ENCODE measurements at regions not wholly inside any gene's neighbourhood (a gene's known extent, or its start where the extent isn't known, plus 50 kb on each side); places are given as distances from the start of the nearest gene placed in this dataset.

DNA sequence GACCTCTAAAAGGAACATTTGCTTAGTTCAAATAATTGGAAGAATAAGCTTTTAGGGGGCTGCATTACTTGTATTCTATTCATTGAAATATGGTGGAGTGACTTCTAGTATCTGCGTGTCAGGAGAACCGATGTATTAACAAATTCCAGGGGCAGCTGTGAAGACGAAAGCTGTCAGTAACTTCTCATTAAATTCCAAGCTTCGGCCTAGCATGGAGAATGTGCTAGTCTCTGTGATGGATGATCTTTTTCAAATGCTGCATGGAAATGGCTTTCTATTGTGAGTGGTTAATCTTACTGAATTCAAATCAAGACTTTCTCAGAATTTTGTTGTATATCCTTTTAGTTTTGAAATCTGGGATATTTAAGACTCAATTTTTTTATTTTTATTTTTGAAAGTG lies 429.9 kb downstream of the ADGRL2 start:
- H2BK15ac ChIP-seq (ENCODE audit: low read depth, low read length), result no peak overlapping the region
- no peaks in the 10 kb centered on the region for H3K79me1 ChIP-seq (ENCODE audit: low read depth in 1 of 2, low read length in 2 of 2)
- no peaks in the 10 kb centered on the region for H4K20me1 ChIP-seq (ENCODE audit: insufficient read depth, low read length)
- no peaks in the 10 kb centered on the region for H3K4me1 ChIP-seq (ENCODE audit: control insufficient read depth, insufficient read depth, low read length)
- in situ Hi-C loops (cut with MboI; ENCODE audit: low sequenced_read_pairs) (no loop called here), dilution Hi-C loops (cut with HindIII; ENCODE audit: low sequenced_read_pairs, unreplicated experiment) (no loop called here), intact Hi-C loops (cut with micrococcal nuclease) (no loop called here)
- H3K4me3 ChIP-seq (ENCODE audit: insufficient read depth, low read depth, low read length), result no peak overlapping the region
- H3K56ac ChIP-seq (ENCODE audit: extremely low read depth, insufficient read depth, low read length), result no peak overlapping the region
- no peak overlapping the region for H2BK120ac ChIP-seq (ENCODE audit: low read depth, low read length)
- no peak overlapping the region for H3K9ac ChIP-seq (ENCODE audit: low read depth, low read length)
- no peaks in the 10 kb centered on the region for H3K9me3 ChIP-seq (ENCODE audit: control insufficient read depth, insufficient read depth, low read length)
- no peaks in the 10 kb centered on the region for H3K36me3 ChIP-seq (ENCODE audit: control insufficient read depth, insufficient read depth, low read length)
- no peak overlapping the region for H2AK9ac ChIP-seq (replicated peaks; ENCODE audit: low read depth, low read length, poor library complexity)
- H3K27ac ChIP-seq (ENCODE audit: insufficient read depth, low read length), result no peak overlapping the region
- no peak overlapping the region for H4K5ac ChIP-seq (ENCODE audit: low read depth, low read length)
- no peak overlapping the region for H3K18ac ChIP-seq (ENCODE audit: low read depth, low read length)
- ChIA-PET POLR2A (ENCODE audit: unreplicated experiment) (no interaction called here), CTCF (no interaction called here)
- no peak overlapping the region for H4K8ac ChIP-seq (ENCODE audit: low read depth in 2 of 2, low read length in 2 of 2)
- no peak overlapping the region for H2AK5ac ChIP-seq (ENCODE audit: low read depth, low read length)
- H3K4ac ChIP-seq (ENCODE audit: low read depth, low read length), result no peak overlapping the region
- no TSS peak for BruUV-seq (replicated peaks)
- no peak overlapping the region for H2BK5ac ChIP-seq (ENCODE audit: low read depth, low read length, poor library complexity, severe bottlenecking)
- DNase-seq (no peak), ATAC-seq (ENCODE audit: low read depth) (no peak)
- no peak overlapping the region for H3K23ac ChIP-seq (ENCODE audit: low read depth, low read length)
- no peak overlapping the region for H3K4me2 ChIP-seq (ENCODE audit: low read depth, low read length)
- no peak overlapping the region for H4K91ac ChIP-seq (ENCODE audit: insufficient read depth, low read depth, low read length)
- H2AFZ ChIP-seq (replicated peaks; ENCODE audit: low read length, poor library complexity), result no peak overlapping the region
- no CpG with 5 or more reads among the region's 4 CpGs for WGBS, 2 experiments (ENCODE audit: extremely low coverage in 2 of 2, insufficient read length in 1 of 2)
- no peak overlapping the region for H3K14ac ChIP-seq (replicated peaks; ENCODE audit: low read depth, low read length)
- H3K9me1 ChIP-seq (ENCODE audit: insufficient read depth, low read length), result no peaks in the 10 kb centered on the region
- H2BK20ac ChIP-seq (ENCODE audit: low read depth, low read length), result no peak overlapping the region
- TF ChIP-seq MAFK (IDR thresholded peaks at IDR 0.05; ENCODE audit: low read depth, low read length) (no peak), RFX5 (IDR thresholded peaks at IDR 0.05; ENCODE audit: low read depth, low read length) (no peak), CEBPB (IDR thresholded peaks at IDR 0.05; ENCODE audit: low read depth, low read length) (no peak), CHD1 (IDR thresholded peaks at IDR 0.05; ENCODE audit: low read depth, low read length) (no peak), BHLHE40 (IDR thresholded peaks at IDR 0.05; ENCODE audit: low read depth, low read length) (no peak), USF2 (IDR thresholded peaks at IDR 0.05; ENCODE audit: low read depth, low read length) (no peak), MAZ (IDR thresholded peaks at IDR 0.05; ENCODE audit: borderline replicate concordance, low read depth, low read length) (no peak), NFE2L2 (IDR thresholded peaks at IDR 0.05; ENCODE audit: low read depth, low read length) (no peak), RCOR1 (IDR thresholded peaks at IDR 0.05; ENCODE audit: insufficient replicate concordance, low read length) (no peak), MXI1 (IDR thresholded peaks at IDR 0.05; ENCODE audit: borderline replicate concordance, low read depth, low read length) (no peak), SMC3 (IDR thresholded peaks at IDR 0.05; ENCODE audit: low read depth, low read length) (no peak), FOS (IDR thresholded peaks at IDR 0.05; ENCODE audit: low read depth, low read length) (no peak), RAD21 (IDR thresholded peaks at IDR 0.05; ENCODE audit: low read length) (no peak), POLR2A (IDR thresholded peaks at IDR 0.05; ENCODE audit: low read depth, low read length) (no peak)
- TF ChIP-seq, protein P1, sequence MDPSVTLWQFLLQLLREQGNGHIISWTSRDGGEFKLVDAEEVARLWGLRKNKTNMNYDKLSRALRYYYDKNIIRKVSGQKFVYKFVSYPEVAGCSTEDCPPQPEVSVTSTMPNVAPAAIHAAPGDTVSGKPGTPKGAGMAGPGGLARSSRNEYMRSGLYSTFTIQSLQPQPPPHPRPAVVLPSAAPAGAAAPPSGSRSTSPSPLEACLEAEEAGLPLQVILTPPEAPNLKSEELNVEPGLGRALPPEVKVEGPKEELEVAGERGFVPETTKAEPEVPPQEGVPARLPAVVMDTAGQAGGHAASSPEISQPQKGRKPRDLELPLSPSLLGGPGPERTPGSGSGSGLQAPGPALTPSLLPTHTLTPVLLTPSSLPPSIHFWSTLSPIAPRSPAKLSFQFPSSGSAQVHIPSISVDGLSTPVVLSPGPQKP (IDR thresholded peaks at IDR 0.05; ENCODE audit: borderline replicate concordance, low read depth, low read length), result no peak
- TF ChIP-seq, protein P2, sequence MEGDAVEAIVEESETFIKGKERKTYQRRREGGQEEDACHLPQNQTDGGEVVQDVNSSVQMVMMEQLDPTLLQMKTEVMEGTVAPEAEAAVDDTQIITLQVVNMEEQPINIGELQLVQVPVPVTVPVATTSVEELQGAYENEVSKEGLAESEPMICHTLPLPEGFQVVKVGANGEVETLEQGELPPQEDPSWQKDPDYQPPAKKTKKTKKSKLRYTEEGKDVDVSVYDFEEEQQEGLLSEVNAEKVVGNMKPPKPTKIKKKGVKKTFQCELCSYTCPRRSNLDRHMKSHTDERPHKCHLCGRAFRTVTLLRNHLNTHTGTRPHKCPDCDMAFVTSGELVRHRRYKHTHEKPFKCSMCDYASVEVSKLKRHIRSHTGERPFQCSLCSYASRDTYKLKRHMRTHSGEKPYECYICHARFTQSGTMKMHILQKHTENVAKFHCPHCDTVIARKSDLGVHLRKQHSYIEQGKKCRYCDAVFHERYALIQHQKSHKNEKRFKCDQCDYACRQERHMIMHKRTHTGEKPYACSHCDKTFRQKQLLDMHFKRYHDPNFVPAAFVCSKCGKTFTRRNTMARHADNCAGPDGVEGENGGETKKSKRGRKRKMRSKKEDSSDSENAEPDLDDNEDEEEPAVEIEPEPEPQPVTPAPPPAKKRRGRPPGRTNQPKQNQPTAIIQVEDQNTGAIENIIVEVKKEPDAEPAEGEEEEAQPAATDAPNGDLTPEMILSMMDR (conservative IDR thresholded peaks at IDR 0.05; ENCODE audit: low read depth, low read length), result no peak
- H3K27me3 ChIP-seq (ENCODE audit: control insufficient read depth, insufficient read depth, low read length), result no peaks in the 10 kb centered on the region
